Esophagus muscularis mucosa (tissue), 3 donors: ENCODE measurements at regions not wholly inside any gene's neighbourhood (a gene's known extent, or its start where the extent isn't known, plus 50 kb on each side); places are given as distances from the start of the nearest gene placed in this dataset.

ENCODE experiments used
- CTCF ChIP-seq, 3 experiments: fragments of 200-600 bp in 2 of 3; fragments of 450-650 bp in 1 of 3; sonication (generic) in 2 of 3; IDR thresholded peaks; one replicate each; pipeline ENCODE4 v1.5.1; 2017 to 2019; ENCODE audit warnings: antibody characterized with exemption in 3 of 3, mild to moderate bottlenecking in 2 of 3, moderate library complexity in 1 of 3
- POLR2A ChIP-seq: fragments of 450-650 bp; IDR thresholded peaks from one replicate; pipeline ENCODE4 v1.6.1; 2017; ENCODE audit warnings: antibody characterized with exemption, moderate library complexity, mild to moderate bottlenecking, low read depth
- POLR2AphosphoS5 ChIP-seq, 2 donors: sonication (generic); formaldehyde crosslinking; IDR thresholded peaks; one replicate each; pipeline ENCODE4 v1.6.1; 2017; ENCODE audit warnings: antibody characterized with exemption in 2 of 2

GRCh38 chr10:46098386-46098785 is 52.3 kb upstream of the MSMB start:
- TF ChIP-seq POLR2A (no peak), CTCF (IDR thresholded peaks at IDR 0.05) (no peak), POLR2AphosphoS5 (IDR thresholded peaks at IDR 0.05) (no peak)
